HepG2 (cell line): ENCODE measurements at regions not wholly inside any gene's neighbourhood (a gene's known extent, or its start where the extent isn't known, plus 50 kb on each side); places are given as distances from the start of the nearest gene placed in this dataset.

Source experiments
- ATAC-seq: fragments of 200-7000 bp; cut with Tn5 transposase; 3 replicates; pipeline ENCODE4 v1.9.1; 2020; ENCODE audit warnings: mild to moderate bottlenecking, moderate library complexity
- BruUV-seq: library from RNA; stranded (reverse); fragments of 400-500 nt; replicated peaks from 2 replicates; lab custom pipeline; 2021; lab: Mats Ljungman, UMichigan
- CTCF ChIA-PET: fragments of 300-600 bp; formaldehyde crosslinking; extraction: SDS; loops from one replicate; lab custom pipeline; 2021; ENCODE audit warnings: low total read pairs, inconsistent platforms, low intra/inter-chr PET ratio; lab: Yijun Ruan, JAX
- POLR2A ChIA-PET: fragments of 350-600 bp; sonication (Branson Sonifier 250); formaldehyde crosslinking; loops from one replicate; lab custom pipeline; 2020; ENCODE audit warnings: antibody characterized with exemption, inconsistent platforms; lab: Yijun Ruan, JAX
- DNase-seq: peaks from one replicate; pipeline ENCODE4 v3.0.0-alpha.2; 2015; ENCODE audit warnings: low spot score
- FAIRE-seq: peaks from 3 replicates; lab custom pipeline; 2011; peaks lifted over from hg19 to GRCh38; lab: Jason Lieb, UNC
- H2AFZ ChIP-seq: one replicate; pipeline ENCODE4 v1.6.1; 2011; ENCODE audit warnings: low read length, inconsistent platforms
- H3K27ac ChIP-seq: fragments of 300-600 bp; 3 replicates; pipeline ENCODE4 v1.8.0; 2011; ENCODE audit warnings: mixed run types, mild to moderate bottlenecking, mixed read lengths, low read length, inconsistent platforms; ENCODE audit not compliant: insufficient read depth; ENCODE audit errors: extremely low read length
- H3K27me3 ChIP-seq, 2 experiments: fragments of 200-600 bp in 1 of 2; 2 replicates in 1 of 2; 3 replicates in 1 of 2; pipeline versions ENCODE4 v1.6.0 to v1.8.0; 2011; ENCODE audit warnings: low read length in 2 of 2, mild to moderate bottlenecking in 2 of 2, moderate library complexity in 2 of 2, inconsistent platforms in 1 of 2; ENCODE audit not compliant: insufficient read depth in 2 of 2, control insufficient read depth in 1 of 2
- H3K36me3 ChIP-seq, 2 experiments: fragments of 200-600 bp in 1 of 2; replicated peaks in 1 of 2; 2 replicates in 1 of 2; 3 replicates in 1 of 2; pipeline versions ENCODE4 v1.5.1 to v1.8.0; 2011; ENCODE audit warnings: low read length in 2 of 2, inconsistent platforms in 1 of 2; ENCODE audit not compliant: insufficient read depth in 2 of 2, control insufficient read depth in 1 of 2
- H3K4me1 ChIP-seq: 2 replicates; pipeline ENCODE4 v1.5.1; 2012; ENCODE audit warnings: low read length, inconsistent platforms; ENCODE audit not compliant: insufficient read depth
- H3K4me2 ChIP-seq: 2 replicates; pipeline ENCODE4 v1.6.0; 2011; ENCODE audit warnings: low read depth, low read length, inconsistent platforms
- H3K4me3 ChIP-seq, 3 experiments: fragments of 200-600 bp in 1 of 3; sonication (generic), shearing (Covaris generic) in 1 of 3; replicated peaks in 1 of 3; 2 replicates each; pipeline ENCODE4 v1.5.1; 2011 to 2016; ENCODE audit warnings: low read length in 3 of 3, inconsistent platforms in 2 of 3, low read depth in 2 of 3, mild to moderate bottlenecking in 2 of 3, control low read depth in 1 of 3, mixed read lengths in 1 of 3; ENCODE audit not compliant: insufficient read depth in 1 of 3
- H3K79me2 ChIP-seq: one replicate; pipeline ENCODE4 v1.6.1; 2011; ENCODE audit warnings: low read length, inconsistent platforms; ENCODE audit not compliant: insufficient read depth
- H3K9ac ChIP-seq: 2 replicates; pipeline ENCODE4 v1.6.0; 2011; ENCODE audit warnings: mild to moderate bottlenecking, low read depth, low read length, inconsistent platforms; ENCODE audit not compliant: insufficient read depth
- H3K9me3 ChIP-seq: 2 replicates; pipeline ENCODE4 v1.5.1; 2012; ENCODE audit warnings: mild to moderate bottlenecking, low read length
- H4K20me1 ChIP-seq: 2 replicates; pipeline ENCODE4 v1.6.0; 2011; ENCODE audit warnings: inconsistent platforms, mild to moderate bottlenecking, low read length, moderate library complexity; ENCODE audit not compliant: insufficient read depth
- DMAP1 ChIP-seq: IDR thresholded peaks from 2 replicates; pipeline ENCODE4 v1.6.1; 2016
- ESRRA ChIP-seq: sonication (generic); formaldehyde crosslinking; IDR thresholded peaks from 2 replicates; pipeline ENCODE4 v1.5.1; 2020; ENCODE audit warnings: mild to moderate bottlenecking, low read depth, missing genetic modification reagents
- HNRNPH1 ChIP-seq: fragments of 200-400 bp; formaldehyde crosslinking; optimal IDR thresholded peaks from 2 replicates; pipeline ENCODE3; 2017; ENCODE audit warnings: mild to moderate bottlenecking, low read depth, low read length
- HNRNPUL1 ChIP-seq: fragments of 200-400 bp; formaldehyde crosslinking; IDR thresholded peaks from 2 replicates; pipeline ENCODE4 v1.6.1; 2017; ENCODE audit warnings: low read depth, mild to moderate bottlenecking, low read length, moderate library complexity
- MYC ChIP-seq: sonication (generic); formaldehyde crosslinking; IDR thresholded peaks from 2 replicates; pipeline ENCODE4 v1.9.0; 2021; ENCODE audit warnings: missing genetic modification reagents, borderline replicate concordance
- ZBTB3 ChIP-seq: sonication (generic); formaldehyde crosslinking; IDR thresholded peaks from 2 replicates; pipeline ENCODE4 v1.4.0; 2020; ENCODE audit warnings: low read depth, mild to moderate bottlenecking, moderate library complexity, missing genetic modification reagents, borderline replicate concordance
- ZBTB7A ChIP-seq: sonication (generic); formaldehyde crosslinking; IDR thresholded peaks from 2 replicates; pipeline ENCODE4 v1.8.0; 2022; ENCODE audit warnings: mild to moderate bottlenecking, missing genetic modification reagents
- ZFP36L2 ChIP-seq: sonication (generic); formaldehyde crosslinking; IDR thresholded peaks from 2 replicates; pipeline ENCODE4 v1.4.0; 2020; ENCODE audit warnings: missing genetic modification reagents
- ZNF564 ChIP-seq: sonication (generic); formaldehyde crosslinking; IDR thresholded peaks from 2 replicates; pipeline ENCODE4 v1.8.1; 2023; ENCODE audit warnings: mild to moderate bottlenecking, missing genetic modification reagents
- ZNF713 ChIP-seq: sonication (generic); formaldehyde crosslinking; IDR thresholded peaks from 2 replicates; pipeline ENCODE4 v1.4.0; 2020; ENCODE audit warnings: mild to moderate bottlenecking, missing genetic modification reagents
- ZZZ3 ChIP-seq: sonication (generic); formaldehyde crosslinking; IDR thresholded peaks from 2 replicates; pipeline ENCODE4 v1.4.0; 2020; ENCODE audit warnings: missing genetic modification reagents, mild to moderate bottlenecking, borderline replicate concordance
- WGBS: methylation state at CpG from one replicate; pipeline ENCODE4 v1.1.6; 2017; ENCODE audit warnings: low lambda C conversion rate; 5-methylcytosine and 5-hydroxymethylcytosine counted together
- in situ Hi-C: cut with HindIII; loops from 2 replicates; pipeline ENCODE4 v1.10.0; 2017; ENCODE audit warnings: low pct_unique_long_range_greater_than_20kb; ENCODE audit not compliant: extremely low pct_ligation_motif_present
- intact Hi-C: fragments of 100-400 bp; cut with micrococcal nuclease; formaldehyde crosslinking; loops from one replicate; pipeline ENCODE4 v1.10.0; 2022; ENCODE audit not compliant: unreplicated experiment
- TF ChIP-seq, protein P1 (sequence below): sonication (generic); formaldehyde crosslinking; IDR thresholded peaks from 2 replicates; pipeline ENCODE4 v1.4.0; 2020; ENCODE audit warnings: low read depth, mild to moderate bottlenecking, missing genetic modification reagents
- TF ChIP-seq, protein P2 (sequence below): sonication (generic); formaldehyde crosslinking; conservative IDR thresholded peaks from 2 replicates; pipeline ENCODE4 v1.4.0; 2020; ENCODE audit warnings: missing genetic modification reagents
- TF ChIP-seq, protein P3 (sequence below): sonication (generic); formaldehyde crosslinking; IDR thresholded peaks from 2 replicates; pipeline ENCODE4 v1.4.0; 2020; ENCODE audit warnings: mild to moderate bottlenecking, missing genetic modification reagents

DNA sequence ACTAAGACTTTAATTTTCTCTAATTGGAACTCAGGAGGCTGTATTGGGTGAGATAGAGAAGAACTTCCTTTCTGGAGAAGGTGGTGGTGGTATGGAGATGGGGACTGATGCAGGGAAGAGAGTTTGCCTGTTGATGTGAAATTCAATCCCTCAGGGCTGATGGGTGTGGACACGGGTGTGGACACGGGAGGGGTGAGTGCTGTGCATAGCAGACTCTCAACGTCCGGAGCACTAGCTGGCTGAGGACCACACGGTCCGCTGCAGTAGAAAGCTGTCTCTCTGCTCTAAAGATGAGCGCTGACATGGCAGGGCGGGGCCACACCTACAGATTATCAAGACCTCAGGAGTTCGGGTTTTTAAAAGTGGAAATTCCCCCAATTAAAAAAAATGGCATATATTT lies 148.5 kb upstream of the PITRM1 start:
- FAIRE-seq, result no peak
- Histone ChIP-seq H3K9ac (no peak overlapping the region), H3K4me3 (no peak overlapping the region), H3K79me2 (no peaks in the 10 kb centered on the region), H3K4me2 (no peak overlapping the region), H3K27me3 (peaks cover 0 to 15% of the 10 kb centered on the region in 2 experiments; a peak in 2 of 5 replicates), H3K27ac (no peak overlapping the region), H3K9me3 (no peaks in the 10 kb centered on the region), H3K36me3 (no peaks in the 10 kb centered on the region), H2AFZ (no peak overlapping the region), H3K4me1 (no peaks in the 10 kb centered on the region), H4K20me1 (no peaks in the 10 kb centered on the region)
- in situ Hi-C loops (no loop called here), intact Hi-C loops (no loop called here)
- 2% methylated on average over 9 of the region's 9 CpGs for WGBS
- TF ChIP-seq HNRNPH1 (no peak), HNRNPUL1 (no peak), DMAP1 (no peak), ZFP36L2 (CRISPR knock-in tag) (no peak), ZNF713 (CRISPR knock-in tag) (no peak), ZBTB3 (CRISPR knock-in tag) (no peak), MYC (CRISPR knock-in tag) (no peak), ZNF564 (no peak), ZBTB7A (CRISPR knock-in tag) (no peak), ZZZ3 (no peak), ESRRA (no peak)
- TF ChIP-seq, protein P1, sequence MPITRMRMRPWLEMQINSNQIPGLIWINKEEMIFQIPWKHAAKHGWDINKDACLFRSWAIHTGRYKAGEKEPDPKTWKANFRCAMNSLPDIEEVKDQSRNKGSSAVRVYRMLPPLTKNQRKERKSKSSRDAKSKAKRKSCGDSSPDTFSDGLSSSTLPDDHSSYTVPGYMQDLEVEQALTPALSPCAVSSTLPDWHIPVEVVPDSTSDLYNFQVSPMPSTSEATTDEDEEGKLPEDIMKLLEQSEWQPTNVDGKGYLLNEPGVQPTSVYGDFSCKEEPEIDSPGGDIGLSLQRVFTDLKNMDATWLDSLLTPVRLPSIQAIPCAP (CRISPR knock-in tag), result no peak
- TF ChIP-seq, protein P2, sequence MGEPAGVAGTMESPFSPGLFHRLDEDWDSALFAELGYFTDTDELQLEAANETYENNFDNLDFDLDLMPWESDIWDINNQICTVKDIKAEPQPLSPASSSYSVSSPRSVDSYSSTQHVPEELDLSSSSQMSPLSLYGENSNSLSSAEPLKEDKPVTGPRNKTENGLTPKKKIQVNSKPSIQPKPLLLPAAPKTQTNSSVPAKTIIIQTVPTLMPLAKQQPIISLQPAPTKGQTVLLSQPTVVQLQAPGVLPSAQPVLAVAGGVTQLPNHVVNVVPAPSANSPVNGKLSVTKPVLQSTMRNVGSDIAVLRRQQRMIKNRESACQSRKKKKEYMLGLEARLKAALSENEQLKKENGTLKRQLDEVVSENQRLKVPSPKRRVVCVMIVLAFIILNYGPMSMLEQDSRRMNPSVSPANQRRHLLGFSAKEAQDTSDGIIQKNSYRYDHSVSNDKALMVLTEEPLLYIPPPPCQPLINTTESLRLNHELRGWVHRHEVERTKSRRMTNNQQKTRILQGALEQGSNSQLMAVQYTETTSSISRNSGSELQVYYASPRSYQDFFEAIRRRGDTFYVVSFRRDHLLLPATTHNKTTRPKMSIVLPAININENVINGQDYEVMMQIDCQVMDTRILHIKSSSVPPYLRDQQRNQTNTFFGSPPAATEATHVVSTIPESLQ (CRISPR knock-in tag), result no peak
- TF ChIP-seq, protein P3, sequence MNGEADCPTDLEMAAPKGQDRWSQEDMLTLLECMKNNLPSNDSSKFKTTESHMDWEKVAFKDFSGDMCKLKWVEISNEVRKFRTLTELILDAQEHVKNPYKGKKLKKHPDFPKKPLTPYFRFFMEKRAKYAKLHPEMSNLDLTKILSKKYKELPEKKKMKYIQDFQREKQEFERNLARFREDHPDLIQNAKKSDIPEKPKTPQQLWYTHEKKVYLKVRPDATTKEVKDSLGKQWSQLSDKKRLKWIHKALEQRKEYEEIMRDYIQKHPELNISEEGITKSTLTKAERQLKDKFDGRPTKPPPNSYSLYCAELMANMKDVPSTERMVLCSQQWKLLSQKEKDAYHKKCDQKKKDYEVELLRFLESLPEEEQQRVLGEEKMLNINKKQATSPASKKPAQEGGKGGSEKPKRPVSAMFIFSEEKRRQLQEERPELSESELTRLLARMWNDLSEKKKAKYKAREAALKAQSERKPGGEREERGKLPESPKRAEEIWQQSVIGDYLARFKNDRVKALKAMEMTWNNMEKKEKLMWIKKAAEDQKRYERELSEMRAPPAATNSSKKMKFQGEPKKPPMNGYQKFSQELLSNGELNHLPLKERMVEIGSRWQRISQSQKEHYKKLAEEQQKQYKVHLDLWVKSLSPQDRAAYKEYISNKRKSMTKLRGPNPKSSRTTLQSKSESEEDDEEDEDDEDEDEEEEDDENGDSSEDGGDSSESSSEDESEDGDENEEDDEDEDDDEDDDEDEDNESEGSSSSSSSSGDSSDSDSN, result no peak
- POLR2A ChIA-PET, result no interaction called here
- ATAC-seq, result no peak
- BruUV-seq, result no TSS peak
- DNase-seq, result no peak
- CTCF ChIA-PET, result no interaction called here
